MG63 (cell line): ENCODE measurements at regions not wholly inside any gene's neighbourhood (a gene's known extent, or its start where the extent isn't known, plus 50 kb on each side); places are given as distances from the start of the nearest gene placed in this dataset.
"Not testable (repeated sequence)": the region's sequence is repeated elsewhere in the genome, so short reads cannot be mapped to it uniquely, and the experiment has no call there.

Source experiments
- DNase-seq: peaks from one replicate; pipeline ENCODE4 v3.0.0-alpha.2; 2020
- H3K27me3 ChIP-seq: fragments of 250-450 bp; sonication (Bioruptor Pico); 2 replicates; pipeline ENCODE4 v1.5.1; 2020; ENCODE audit warnings: mild to moderate bottlenecking, moderate library complexity
- H3K36me3 ChIP-seq: fragments of 250-450 bp; sonication (Bioruptor Pico); 2 replicates; pipeline ENCODE4 v1.5.1; 2020; ENCODE audit warnings: mild to moderate bottlenecking, moderate library complexity
- H3K4me3 ChIP-seq: fragments of 250-450 bp; sonication (Bioruptor Pico); 2 replicates; pipeline ENCODE4 v1.5.1; 2020; ENCODE audit warnings: mild to moderate bottlenecking, moderate library complexity
- H3K9me3 ChIP-seq: fragments of 250-450 bp; sonication (Bioruptor Pico); 2 replicates; pipeline ENCODE4 v1.5.1; 2020; ENCODE audit warnings: mild to moderate bottlenecking, moderate library complexity

- DNase-seq, H3K27me3 ChIP-seq: not testable (repeated sequence)
Measured at GRCh38 chr2:132220589-132220988, 58.8 kb upstream of the ANKRD30BL start.

GRCh38 chr2:132221886-132222285 lies 60.1 kb upstream of the ANKRD30BL start:
- not testable (repeated sequence) for DNase-seq, H3K9me3 ChIP-seq, H3K27me3 ChIP-seq, H3K4me3 ChIP-seq, H3K36me3 ChIP-seq

More at GRCh38 chr2:132220589-132220988, 58.8 kb upstream of the ANKRD30BL start:
- not testable (repeated sequence) for H3K36me3 ChIP-seq, H3K4me3 ChIP-seq, H3K9me3 ChIP-seq

DNA sequence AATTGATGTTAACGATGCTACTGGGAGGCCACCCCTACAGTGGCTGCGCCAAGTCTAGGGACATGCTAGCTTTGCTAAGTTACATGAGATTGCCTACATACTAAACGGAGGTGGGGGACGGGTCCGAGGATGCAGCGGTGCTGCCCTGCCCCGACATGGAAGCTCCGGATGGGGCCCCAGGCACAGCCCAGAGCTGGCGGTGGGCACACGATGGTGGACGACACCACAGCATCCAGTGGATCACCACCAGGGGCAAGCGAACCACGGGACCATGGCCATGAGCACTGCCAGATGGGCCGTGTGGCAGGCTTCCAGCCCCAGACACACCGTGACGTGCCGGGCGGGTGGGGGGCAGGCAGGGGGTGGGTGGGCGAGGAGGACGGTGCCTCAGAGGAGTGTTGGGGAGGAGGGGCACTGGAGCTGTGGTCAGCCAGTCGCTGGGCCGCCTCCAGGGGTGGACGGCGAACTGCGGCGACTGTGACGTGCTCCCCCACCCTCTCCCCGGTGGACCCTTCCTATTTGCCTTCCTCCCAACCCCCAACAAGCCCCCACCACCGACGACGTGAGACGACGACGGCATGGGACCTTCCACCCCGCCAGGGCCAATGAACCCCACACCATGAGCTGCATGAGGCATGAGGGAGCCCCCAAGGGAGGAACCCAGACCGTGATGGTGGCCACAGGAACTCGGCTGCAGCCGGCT lies 90.6 kb upstream of the ANKRD30BL start:
- Histone ChIP-seq H3K4me3 (no peak overlapping the region), H3K27me3 (no peaks in the 10 kb centered on the region), H3K36me3 (no peaks in the 10 kb centered on the region), H3K9me3 (no peaks in the 10 kb centered on the region)
- no peak for DNase-seq

DNA sequence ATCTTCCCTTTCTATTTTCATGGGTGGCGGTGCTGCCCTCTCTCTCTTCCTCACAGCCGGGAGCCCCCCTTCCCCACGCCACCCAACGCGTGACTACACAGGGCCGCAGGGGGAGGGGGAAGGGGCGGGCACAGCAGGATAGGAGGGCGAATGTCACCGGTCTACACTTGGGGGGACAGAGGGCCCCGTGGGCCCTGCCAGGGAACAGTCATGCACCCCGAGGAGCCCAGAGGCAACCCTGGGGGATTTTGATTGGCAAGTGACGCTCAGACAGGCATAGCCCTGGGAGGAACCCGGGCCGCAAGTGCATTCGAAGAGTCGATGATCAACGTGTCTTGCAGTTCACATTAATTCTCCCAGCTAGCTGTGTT lies 91.1 kb upstream of the ANKRD30BL start:
- H3K4me3 ChIP-seq, result no peak overlapping the region
- DNase-seq, result no peak
- H3K36me3 ChIP-seq, result no peaks in the 10 kb centered on the region
- no peaks in the 10 kb centered on the region for H3K27me3 ChIP-seq
- H3K9me3 ChIP-seq, result no peaks in the 10 kb centered on the region

DNA sequence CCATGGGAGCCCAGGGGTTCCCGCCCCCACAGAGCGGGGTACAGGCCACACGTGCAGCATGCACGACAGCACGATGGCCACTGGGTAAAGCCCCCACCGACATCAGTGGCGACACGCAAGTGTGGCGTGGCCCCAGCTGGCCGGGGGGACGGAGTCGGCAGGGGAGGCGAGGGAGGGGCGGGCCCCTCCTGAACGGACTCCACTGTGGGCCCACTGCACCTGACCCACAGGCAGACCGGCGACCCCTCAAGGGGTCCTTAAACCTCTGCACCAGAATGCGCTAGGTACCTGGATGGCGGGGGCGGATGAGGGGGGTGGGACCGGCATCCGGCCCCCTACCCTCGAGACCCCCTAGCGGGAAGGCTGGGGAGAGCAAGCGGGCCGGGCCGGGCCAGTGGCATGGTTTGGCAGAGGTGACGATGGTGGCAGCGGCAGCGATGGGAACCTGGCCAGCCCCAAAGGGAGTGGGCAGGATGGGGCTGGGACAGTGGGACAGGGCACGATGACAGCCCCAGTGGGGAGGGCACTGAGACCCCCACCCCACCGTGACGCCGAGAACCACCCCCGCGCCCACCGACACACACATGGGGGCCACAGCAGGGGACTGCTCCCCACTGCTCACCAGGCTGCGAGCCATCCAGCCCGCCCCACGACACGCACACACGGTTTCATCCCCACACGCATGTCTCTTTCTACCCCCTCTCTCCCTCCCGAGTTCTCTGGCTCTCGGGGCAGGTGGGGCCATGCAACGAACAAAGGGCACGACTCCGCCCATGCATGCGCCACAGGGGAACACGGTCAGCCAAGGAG lies 91.9 kb upstream of the ANKRD30BL start:
- Histone ChIP-seq H3K36me3 (no peaks in the 10 kb centered on the region), H3K27me3 (no peaks in the 10 kb centered on the region), H3K4me3 (no peak overlapping the region), H3K9me3 (no peaks in the 10 kb centered on the region)
- no peak for DNase-seq

DNA sequence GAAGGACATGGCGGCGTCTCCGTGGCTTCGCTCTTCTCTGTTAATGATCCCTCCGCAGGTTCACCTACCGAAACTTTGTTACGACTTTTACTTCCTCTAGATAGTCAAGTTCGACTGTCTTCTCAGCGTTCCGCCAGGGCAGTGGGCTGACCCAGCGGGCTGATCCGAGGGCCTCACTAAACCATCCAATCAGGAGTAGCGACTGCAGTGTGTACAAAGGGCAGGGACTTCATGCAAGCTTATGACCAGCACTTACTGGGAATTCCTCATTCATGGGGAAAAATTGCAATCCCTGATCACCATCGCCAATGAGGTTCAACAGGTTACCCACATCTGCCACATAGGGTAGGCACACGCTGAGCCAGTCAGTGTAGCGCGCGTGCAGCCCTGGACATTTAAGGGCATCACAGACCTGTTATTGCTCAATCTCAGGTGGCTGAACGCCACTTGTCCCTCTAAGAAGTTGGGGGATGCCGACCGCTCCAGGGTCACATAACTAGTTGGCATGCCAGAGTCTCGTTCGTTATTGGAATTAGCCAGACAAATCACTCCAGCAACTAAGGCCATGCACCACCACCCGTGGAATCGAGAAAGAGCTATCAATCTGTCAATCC lies 92.7 kb upstream of the ANKRD30BL start:
- not testable (repeated sequence) for H3K36me3 ChIP-seq, DNase-seq, H3K27me3 ChIP-seq, H3K4me3 ChIP-seq, H3K9me3 ChIP-seq

GRCh38 chr2:132255714-132256113 lies 94.0 kb upstream of the ANKRD30BL start:
- DNase-seq, result no peak
- Histone ChIP-seq H3K9me3 (no peaks in the 10 kb centered on the region), H3K4me3 (no peak overlapping the region), H3K36me3 (no peaks in the 10 kb centered on the region), H3K27me3 (no peaks in the 10 kb centered on the region)

DNA sequence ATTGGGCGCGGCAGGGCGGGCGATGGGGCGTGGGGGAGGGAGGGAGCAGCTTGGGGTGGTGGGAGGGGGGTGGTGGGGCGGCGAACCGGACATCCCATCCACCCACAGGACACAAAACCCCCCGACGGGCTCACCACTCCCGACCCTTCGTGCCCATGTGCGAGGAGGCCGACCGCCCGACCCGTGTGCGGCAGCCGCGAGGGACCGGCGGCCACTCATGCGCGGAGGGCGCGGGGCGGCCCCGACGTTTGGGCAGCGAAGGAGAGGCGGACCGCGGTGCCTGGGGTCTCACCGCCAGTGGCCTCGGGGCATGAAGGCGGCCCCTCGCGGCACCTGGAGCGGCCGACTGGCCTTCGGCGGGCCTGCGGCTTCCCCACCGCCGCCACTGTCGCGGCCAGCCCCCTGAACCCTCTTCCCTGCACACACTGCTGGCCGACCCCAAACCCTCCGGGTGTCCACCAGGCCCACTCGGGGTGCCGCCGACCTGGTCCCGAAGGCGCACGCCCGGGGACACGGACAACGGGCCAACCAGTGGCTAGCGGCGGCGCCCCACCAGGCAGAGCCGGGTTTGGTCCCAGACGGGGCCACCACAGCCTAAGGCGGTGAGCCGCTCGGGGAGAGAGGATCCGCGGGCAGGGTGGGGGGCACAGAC lies 94.6 kb upstream of the ANKRD30BL start:
- no peak for DNase-seq
- H3K9me3 ChIP-seq, result no peaks in the 10 kb centered on the region
- no peaks in the 10 kb centered on the region for H3K36me3 ChIP-seq
- H3K27me3 ChIP-seq, result no peaks in the 10 kb centered on the region
- no peak overlapping the region for H3K4me3 ChIP-seq

DNA sequence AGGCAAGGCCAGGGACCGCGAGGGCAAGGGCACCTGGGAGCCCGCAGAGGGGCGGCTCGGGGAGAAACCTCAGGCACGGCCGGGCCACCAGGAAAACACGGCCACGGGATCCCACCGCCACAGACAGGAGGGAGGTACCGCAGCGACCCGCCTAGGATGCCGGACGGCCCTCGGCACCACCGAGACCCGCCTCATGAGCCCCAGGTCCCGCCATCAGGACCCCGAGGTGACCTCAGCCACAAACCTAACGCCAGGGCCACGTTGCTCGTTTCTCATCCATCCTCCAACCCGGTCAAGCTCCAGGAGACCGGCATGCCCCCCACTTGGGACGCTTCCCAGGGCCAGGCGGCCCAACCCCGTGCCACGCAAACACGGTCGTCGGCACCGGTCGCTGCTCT lies 95.2 kb upstream of the ANKRD30BL start:
- not testable (repeated sequence) for DNase-seq, H3K36me3 ChIP-seq, H3K9me3 ChIP-seq, H3K4me3 ChIP-seq, H3K27me3 ChIP-seq

- not testable (repeated sequence) for DNase-seq, H3K9me3 ChIP-seq, H3K27me3 ChIP-seq, H3K4me3 ChIP-seq, H3K36me3 ChIP-seq
Measured at GRCh38 chr2:132257301-132258171, 95.8 kb upstream of the ANKRD30BL start.

DNA sequence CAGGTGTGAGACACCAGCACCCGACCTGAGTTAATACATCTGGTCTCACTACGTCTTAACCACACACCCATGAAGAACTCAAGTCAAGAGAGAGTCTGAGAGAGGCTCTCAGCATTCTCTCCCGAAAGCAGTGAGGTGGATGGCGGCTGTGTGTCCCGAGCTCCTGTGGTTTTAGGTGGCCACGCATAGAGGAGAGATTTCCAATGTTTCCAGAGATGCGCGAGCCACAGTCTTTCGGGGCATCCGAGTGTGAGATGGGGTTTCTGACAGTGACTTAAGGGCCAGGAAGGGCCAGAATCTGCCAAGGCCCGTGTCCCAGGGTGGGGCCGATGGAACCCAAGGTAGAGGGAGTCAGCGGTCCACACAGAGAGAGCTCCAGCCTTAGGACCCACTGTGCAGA lies 97.5 kb upstream of the ANKRD30BL start:
- H3K4me3 ChIP-seq, H3K36me3 ChIP-seq, DNase-seq, H3K27me3 ChIP-seq, H3K9me3 ChIP-seq: not testable (repeated sequence)

- H3K36me3 ChIP-seq, H3K27me3 ChIP-seq, H3K9me3 ChIP-seq, H3K4me3 ChIP-seq, DNase-seq: not testable (repeated sequence)
Measured at GRCh38 chr2:132265595-132265994, 103.8 kb upstream of the ANKRD30BL start.

DNA sequence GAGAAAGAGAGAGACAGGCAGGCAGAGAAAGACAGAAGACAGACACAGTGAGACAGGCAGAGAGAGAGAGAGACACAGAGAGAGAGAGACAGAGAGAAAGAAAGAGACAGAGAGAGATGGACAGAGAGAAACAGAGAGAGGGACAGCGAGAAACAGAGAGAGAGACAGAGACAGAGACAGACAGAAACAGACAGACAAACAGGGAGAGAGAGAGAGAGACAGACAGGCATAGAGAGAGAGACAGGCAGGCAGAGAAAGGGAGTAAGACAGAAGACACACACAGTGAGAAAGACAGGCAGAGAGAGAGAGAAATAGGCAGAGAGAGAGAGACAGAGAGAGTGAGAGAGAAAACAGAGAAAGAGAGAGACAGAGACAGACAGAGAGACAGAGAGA lies 105.3 kb upstream of the ANKRD30BL start:
- no peaks in the 10 kb centered on the region for H3K9me3 ChIP-seq
- H3K27me3 ChIP-seq, result no peaks in the 10 kb centered on the region
- no peak overlapping the region for H3K4me3 ChIP-seq
- DNase-seq, result no peak
- no peaks in the 10 kb centered on the region for H3K36me3 ChIP-seq

- not testable (repeated sequence) for DNase-seq, H3K36me3 ChIP-seq, H3K27me3 ChIP-seq, H3K9me3 ChIP-seq, H3K4me3 ChIP-seq
Measured at GRCh38 chr2:132267498-132268283, 105.9 kb upstream of the ANKRD30BL start.

GRCh38 chr2:132268284-132268976 lies 106.7 kb upstream of the ANKRD30BL start:
- not testable (repeated sequence) for H3K4me3 ChIP-seq, H3K27me3 ChIP-seq, DNase-seq, H3K36me3 ChIP-seq, H3K9me3 ChIP-seq
